GM12864 (cell line): ENCODE measurements at regions not wholly inside any gene's neighbourhood (a gene's known extent, or its start where the extent isn't known, plus 50 kb on each side); places are given as distances from the start of the nearest gene placed in this dataset.

Source experiments
- DNase-seq: peaks from one replicate; pipeline ENCODE4 v3.0.0-alpha.2; 2011; ENCODE audit warnings: low read depth
- H3K4me3 ChIP-seq: 2 replicates; pipeline ENCODE4 v1.5.1; 2011; ENCODE audit warnings: mild to moderate bottlenecking, low read depth, low read length, control low read depth
- TF ChIP-seq, protein P1 (sequence below): IDR thresholded peaks from 2 replicates; pipeline ENCODE4 v1.5.1; 2011; ENCODE audit warnings: low read depth, mild to moderate bottlenecking, moderate library complexity, low read length, control low read depth, inconsistent platforms; ENCODE audit errors: missing control alignments

DNA sequence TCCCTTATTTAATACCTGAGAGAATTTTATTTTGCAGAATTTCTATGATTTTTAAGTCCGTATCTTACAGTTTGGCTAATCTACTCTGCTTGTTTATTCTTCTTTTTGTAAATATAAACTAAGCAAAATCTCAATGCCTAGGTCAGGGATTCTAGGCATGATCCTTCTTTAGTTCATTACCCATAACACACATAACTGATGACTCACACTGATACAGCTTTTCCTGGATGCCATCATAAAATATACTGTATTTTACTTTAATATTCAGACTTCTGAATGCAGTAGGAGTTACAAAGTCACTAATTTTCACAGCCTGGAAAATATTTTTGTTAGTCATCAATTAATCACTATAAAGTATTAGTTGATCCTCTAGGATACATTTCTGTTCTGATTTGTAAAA lies 898.2 kb upstream of the RAG2 start:
- H3K4me3 ChIP-seq = no peak overlapping the region
- no peak for DNase-seq
- TF ChIP-seq, protein P1, sequence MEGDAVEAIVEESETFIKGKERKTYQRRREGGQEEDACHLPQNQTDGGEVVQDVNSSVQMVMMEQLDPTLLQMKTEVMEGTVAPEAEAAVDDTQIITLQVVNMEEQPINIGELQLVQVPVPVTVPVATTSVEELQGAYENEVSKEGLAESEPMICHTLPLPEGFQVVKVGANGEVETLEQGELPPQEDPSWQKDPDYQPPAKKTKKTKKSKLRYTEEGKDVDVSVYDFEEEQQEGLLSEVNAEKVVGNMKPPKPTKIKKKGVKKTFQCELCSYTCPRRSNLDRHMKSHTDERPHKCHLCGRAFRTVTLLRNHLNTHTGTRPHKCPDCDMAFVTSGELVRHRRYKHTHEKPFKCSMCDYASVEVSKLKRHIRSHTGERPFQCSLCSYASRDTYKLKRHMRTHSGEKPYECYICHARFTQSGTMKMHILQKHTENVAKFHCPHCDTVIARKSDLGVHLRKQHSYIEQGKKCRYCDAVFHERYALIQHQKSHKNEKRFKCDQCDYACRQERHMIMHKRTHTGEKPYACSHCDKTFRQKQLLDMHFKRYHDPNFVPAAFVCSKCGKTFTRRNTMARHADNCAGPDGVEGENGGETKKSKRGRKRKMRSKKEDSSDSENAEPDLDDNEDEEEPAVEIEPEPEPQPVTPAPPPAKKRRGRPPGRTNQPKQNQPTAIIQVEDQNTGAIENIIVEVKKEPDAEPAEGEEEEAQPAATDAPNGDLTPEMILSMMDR = no peak

DNA sequence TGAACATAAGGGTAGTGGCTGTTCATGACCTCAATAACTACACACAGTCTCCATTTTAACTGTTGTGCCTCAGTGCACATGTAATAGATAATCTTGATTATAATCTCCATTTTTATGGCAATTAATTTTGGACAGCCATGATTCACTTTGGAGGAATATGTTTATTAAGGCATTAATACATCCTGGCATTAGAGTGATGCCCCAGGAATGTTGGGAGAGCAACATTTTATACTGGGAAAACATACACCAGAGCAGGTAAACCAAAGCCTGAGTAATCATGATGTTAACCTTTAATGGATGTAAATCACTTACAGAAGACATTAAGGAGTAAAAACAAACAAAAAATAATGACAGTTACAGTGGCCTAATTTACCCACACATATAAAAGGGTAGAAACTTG lies 886.3 kb upstream of the RAG2 start:
- no peak overlapping the region for H3K4me3 ChIP-seq
- TF ChIP-seq, protein P1 = no peak
- DNase-seq = no peak

DNA sequence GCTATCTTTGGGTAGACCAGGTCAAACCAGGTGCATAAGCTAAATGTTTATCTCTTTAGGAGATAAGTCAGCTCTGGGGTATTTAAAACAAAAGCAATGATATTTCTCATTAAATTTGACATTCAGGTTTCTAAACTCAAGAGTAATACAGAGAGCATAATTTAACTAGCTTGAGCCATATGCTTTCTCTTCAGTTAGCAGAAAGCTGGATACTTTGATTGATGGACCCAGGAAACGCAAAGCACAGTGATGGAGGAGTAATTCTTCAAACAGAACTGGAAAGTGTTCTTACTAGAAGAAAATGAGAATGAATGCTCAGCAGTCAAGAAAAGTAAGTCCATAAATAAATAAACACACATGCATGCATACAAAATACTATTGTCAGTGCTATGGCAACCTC lies 885.7 kb upstream of the RAG2 start:
- DNase-seq = no peak
- TF ChIP-seq, protein P1 = no peak
- H3K4me3 ChIP-seq = no peak overlapping the region

DNA sequence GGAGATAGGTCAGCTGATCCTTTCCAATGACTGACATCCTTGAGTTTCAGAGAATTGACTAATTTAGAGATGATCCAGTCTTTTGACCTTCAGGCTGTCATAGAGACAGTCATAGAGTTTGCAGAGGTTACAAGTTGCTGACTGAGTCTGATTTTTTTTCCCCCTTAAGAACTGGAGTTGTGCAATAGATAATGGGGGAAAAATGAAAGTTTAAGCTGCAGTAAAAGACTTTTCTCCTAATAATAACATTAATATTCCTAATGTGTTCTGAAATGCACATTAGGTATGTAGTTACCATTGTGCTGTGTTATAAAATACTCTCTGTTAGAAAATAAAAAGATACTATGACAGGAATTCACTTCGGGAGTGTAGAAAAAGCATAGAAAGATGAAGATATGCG lies 876.9 kb upstream of the RAG2 start:
- TF ChIP-seq, protein P1 = no peak
- H3K4me3 ChIP-seq = no peak overlapping the region
- no peak for DNase-seq

DNA sequence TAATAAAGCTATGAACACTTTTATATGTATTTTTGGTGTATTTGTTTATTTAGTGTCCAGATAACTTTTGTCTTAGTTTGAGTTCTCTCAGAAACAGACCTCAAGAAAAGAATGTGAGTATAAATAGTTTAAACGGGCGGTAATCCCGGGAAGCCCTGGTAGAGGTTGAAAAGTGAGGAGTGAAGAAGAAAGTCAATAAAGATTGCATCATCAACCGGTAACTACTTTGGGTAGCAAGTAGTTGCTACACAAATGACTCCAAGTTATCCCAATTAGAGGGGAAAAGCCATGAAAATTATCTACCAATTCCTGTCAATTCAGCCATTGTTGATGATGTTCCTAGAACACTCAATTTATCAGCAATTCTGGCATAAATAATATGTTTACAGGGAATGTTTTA lies 870.3 kb upstream of the RAG2 start:
- TF ChIP-seq, protein P1 = no peak
- DNase-seq = no peak
- no peak overlapping the region for H3K4me3 ChIP-seq

DNA sequence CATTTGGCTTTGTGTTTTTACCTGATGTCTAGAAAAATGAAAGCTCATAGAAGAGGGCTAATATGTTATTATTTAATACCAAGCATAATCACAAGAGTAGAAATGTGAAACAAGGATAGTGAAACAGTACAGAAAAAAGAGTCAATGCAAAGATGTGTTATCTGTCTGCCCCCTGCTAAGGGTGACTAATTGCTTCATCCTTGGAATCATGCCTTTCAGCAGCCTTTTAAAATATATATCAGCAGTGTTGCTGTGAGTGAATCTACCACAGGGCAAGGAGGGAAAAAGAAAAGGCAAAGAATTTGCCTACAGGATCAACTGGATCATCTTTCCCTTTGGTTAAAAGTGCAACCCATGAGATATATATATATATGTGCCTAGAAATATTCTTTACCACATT lies 867.2 kb upstream of the RAG2 start:
- no peak overlapping the region for H3K4me3 ChIP-seq
- DNase-seq = no peak
- TF ChIP-seq, protein P1 = no peak

DNA sequence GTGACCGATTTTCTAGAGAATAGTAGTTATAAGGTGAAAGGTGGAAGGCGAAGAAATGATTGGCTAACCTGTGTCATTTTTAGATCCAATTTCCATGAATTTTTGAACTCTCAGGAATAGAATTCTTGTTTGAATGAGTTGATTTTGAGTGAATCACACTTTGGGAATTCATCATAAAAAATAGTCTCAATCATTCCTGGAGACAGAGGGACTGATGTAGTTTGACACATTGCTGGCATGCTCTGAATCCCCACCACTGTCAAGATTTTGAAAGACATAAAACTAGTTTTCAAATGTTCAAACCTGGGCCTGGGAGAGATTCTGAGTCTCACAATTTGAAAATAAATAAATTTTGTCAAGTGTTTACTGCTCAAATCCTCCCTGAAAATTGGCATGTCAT lies 861.4 kb upstream of the RAG2 start:
- no peak overlapping the region for H3K4me3 ChIP-seq
- TF ChIP-seq, protein P1 = no peak
- no peak for DNase-seq
